SK-N-SH (cell line): ENCODE measurements at regions not wholly inside any gene's neighbourhood (a gene's known extent, or its start where the extent isn't known, plus 50 kb on each side); places are given as distances from the start of the nearest gene placed in this dataset.

ENCODE experiments used
- CTCF ChIA-PET: fragments of 300-600, 350-600 bp; formaldehyde crosslinking; extraction: SDS; loops from one replicate; lab custom pipeline; 2021; lab: Yijun Ruan, JAX
- POLR2A ChIA-PET: fragments of 350-600 bp; sonication (Branson Sonifier 250); formaldehyde crosslinking; extraction: SDS; loops from one replicate; lab custom pipeline; 2020; ENCODE audit warnings: antibody characterized with exemption, inconsistent platforms; lab: Yijun Ruan, JAX
- DNase-seq: peaks from one replicate; pipeline ENCODE4 v3.0.0; 2012
- H2AFZ ChIP-seq: fragments of 200-600 bp; sonication (generic); 2 replicates; pipeline ENCODE4 v1.8.1; 2016; ENCODE audit warnings: antibody characterized with exemption, mild to moderate bottlenecking, low read depth
- H3F3A ChIP-seq: fragments of 200-600 bp; sonication (generic); replicated peaks from 2 replicates; pipeline ENCODE3; 2016; ENCODE audit warnings: antibody characterized with exemption, mild to moderate bottlenecking; ENCODE audit not compliant: insufficient read depth
- H3K27ac ChIP-seq, 2 experiments: fragments of 200-500 bp in 1 of 2; fragments of 200-600 bp in 1 of 2; sonication (Bioruptor generic) in 1 of 2; sonication (generic), shearing (Covaris generic) in 1 of 2; 2 replicates each; pipeline versions ENCODE4 v1.5.1 to v1.6.1; 2014 to 2016; ENCODE audit warnings: low read depth in 2 of 2, inconsistent platforms in 1 of 2, low read length in 1 of 2, mild to moderate bottlenecking in 1 of 2, mixed read lengths in 1 of 2
- H3K27me3 ChIP-seq: fragments of 200-600 bp; sonication (generic), shearing (Covaris generic); 2 replicates; pipeline ENCODE4 v1.6.1; 2016; ENCODE audit warnings: mixed run types; ENCODE audit not compliant: insufficient read depth
- H3K36me3 ChIP-seq, 2 experiments: fragments of 200-500 bp in 1 of 2; fragments of 200-600 bp in 1 of 2; sonication (Bioruptor generic) in 1 of 2; sonication (generic) in 1 of 2; replicated peaks in 1 of 2; 2 replicates each; pipeline versions ENCODE3 to v1.5.1; 2014 to 2016; ENCODE audit warnings: low read length in 1 of 2, mild to moderate bottlenecking in 1 of 2; ENCODE audit not compliant: insufficient read depth in 2 of 2, control insufficient read depth in 1 of 2
- H3K4me1 ChIP-seq, 2 experiments: fragments of 200-500 bp in 1 of 2; fragments of 200-600 bp in 1 of 2; sonication (Bioruptor generic) in 1 of 2; sonication (generic), shearing (Covaris generic) in 1 of 2; 2 replicates each; pipeline versions ENCODE4 v1.5.1 to v1.6.1; 2014 to 2016; ENCODE audit warnings: low read depth in 1 of 2, low read length in 1 of 2, mixed run types in 1 of 2; ENCODE audit not compliant: insufficient read depth in 2 of 2, control insufficient read depth in 1 of 2
- H3K4me2 ChIP-seq: fragments of 200-600 bp; sonication (generic), shearing (Covaris generic); 2 replicates; pipeline ENCODE4 v1.6.1; 2017; ENCODE audit warnings: mixed run types
- H3K4me3 ChIP-seq, 2 experiments: fragments of 200-500 bp in 1 of 2; fragments of 200-600 bp in 1 of 2; sonication (Bioruptor generic) in 1 of 2; sonication (generic), shearing (Covaris generic) in 1 of 2; 2 replicates each; pipeline versions ENCODE4 v1.5.1 to v1.8.1; 2014 to 2016; ENCODE audit warnings: low read depth in 2 of 2, inconsistent platforms in 1 of 2, low read length in 1 of 2, mild to moderate bottlenecking in 1 of 2, mixed read lengths in 1 of 2, moderate library complexity in 1 of 2
- H3K79me2 ChIP-seq: fragments of 200-600 bp; sonication (generic); 2 replicates; pipeline ENCODE4 v1.8.1; 2017; ENCODE audit warnings: mild to moderate bottlenecking; ENCODE audit not compliant: insufficient read depth
- H3K9ac ChIP-seq: fragments of 200-600 bp; sonication (generic); 2 replicates; pipeline ENCODE4 v1.6.1; 2017; ENCODE audit warnings: mixed run types
- H3K9me2 ChIP-seq: fragments of 200-600 bp; sonication (generic); 2 replicates; pipeline ENCODE4 v1.6.1; 2017; ENCODE audit warnings: mixed run types
- H3K9me3 ChIP-seq: fragments of 200-600 bp; sonication (generic); 2 replicates; pipeline ENCODE4 v1.6.1; 2017; ENCODE audit warnings: mixed run types, mild to moderate bottlenecking, moderate library complexity
- H4K20me1 ChIP-seq: fragments of 200-600 bp; sonication (generic); 2 replicates; pipeline ENCODE4 v1.6.1; 2017; ENCODE audit warnings: mild to moderate bottlenecking, mixed run types; ENCODE audit not compliant: insufficient read depth
- CHD2 ChIP-seq: fragments of 150-350 bp; IDR thresholded peaks from 2 replicates; pipeline ENCODE4 v1.6.1; 2018; ENCODE audit warnings: low read length; ENCODE audit not compliant: partially characterized antibody
- ELF1 ChIP-seq: IDR thresholded peaks from 2 replicates; pipeline ENCODE4 v1.4.0; 2012
- EP300 ChIP-seq, 2 experiments: IDR thresholded peaks; 2 replicates each; pipeline versions ENCODE4 v1.4.0 to v1.6.1; 2012; ENCODE audit warnings: borderline replicate concordance in 1 of 2, low read depth in 1 of 2, low read length in 1 of 2
- EZH2phosphoT487 ChIP-seq: fragments of 200-600 bp; sonication (generic); IDR thresholded peaks from 2 replicates; pipeline ENCODE4 v1.6.1; 2017; ENCODE audit warnings: low read depth, mixed run types, mild to moderate bottlenecking, antibody characterized with exemption, moderate library complexity, borderline replicate concordance
- FOSL2 ChIP-seq: IDR thresholded peaks from 2 replicates; pipeline ENCODE4 v1.4.0; 2012; ENCODE audit warnings: low read depth, mild to moderate bottlenecking, moderate library complexity, borderline replicate concordance
- JUND ChIP-seq: IDR thresholded peaks from 2 replicates; pipeline ENCODE4 v1.4.0; 2012
- MAX ChIP-seq: IDR thresholded peaks from 2 replicates; pipeline ENCODE4 v1.4.0; 2012; ENCODE audit warnings: low read depth
- NFIC ChIP-seq: IDR thresholded peaks from 2 replicates; pipeline ENCODE4 v1.4.0; 2012; ENCODE audit warnings: borderline replicate concordance
- PBX3 ChIP-seq: IDR thresholded peaks from 2 replicates; pipeline ENCODE4; 2012
- POLR2AphosphoS5 ChIP-seq: IDR thresholded peaks from 2 replicates; pipeline ENCODE4 v1.6.1; 2012; ENCODE audit warnings: low read depth, low read length
- RAD21 ChIP-seq: IDR thresholded peaks from 2 replicates; pipeline ENCODE4 v1.6.1; 2012; ENCODE audit warnings: mild to moderate bottlenecking, low read length
- RCOR1 ChIP-seq: fragments of 150-350 bp; IDR thresholded peaks from 2 replicates; pipeline ENCODE4 v1.6.1; 2017; ENCODE audit warnings: antibody characterized with exemption, low read length
- REST ChIP-seq: IDR thresholded peaks from 2 replicates; pipeline ENCODE4 v1.6.1; 2012; ENCODE audit warnings: mild to moderate bottlenecking, low read depth, low read length, moderate library complexity
- RXRA ChIP-seq: IDR thresholded peaks from 2 replicates; pipeline ENCODE4 v1.4.0; 2012; ENCODE audit warnings: low read depth, mild to moderate bottlenecking, borderline replicate concordance
- SIN3A ChIP-seq: IDR thresholded peaks from 2 replicates; pipeline ENCODE4 v1.6.1; 2012; ENCODE audit warnings: low read depth, mild to moderate bottlenecking, low read length, moderate library complexity, borderline replicate concordance
- SMC3 ChIP-seq: IDR thresholded peaks from 2 replicates; pipeline ENCODE4 v1.6.1; 2012; ENCODE audit warnings: low read depth, low read length, improper control_type of control experiment
- TAF1 ChIP-seq: IDR thresholded peaks from 2 replicates; pipeline ENCODE4 v1.6.1; 2012; ENCODE audit warnings: low read depth, mild to moderate bottlenecking, low read length, moderate library complexity, borderline replicate concordance
- TEAD4 ChIP-seq: IDR thresholded peaks from 2 replicates; pipeline ENCODE4 v1.4.0; 2012; ENCODE audit warnings: mild to moderate bottlenecking, borderline replicate concordance; ENCODE audit not compliant: insufficient read depth
- USF1 ChIP-seq: IDR thresholded peaks from 2 replicates; pipeline ENCODE4 v1.4.0; 2012; ENCODE audit warnings: low read depth, borderline replicate concordance
- USF2 ChIP-seq: fragments of 150-350 bp; IDR thresholded peaks from 2 replicates; pipeline ENCODE4 v1.6.1; 2017; ENCODE audit warnings: antibody characterized with exemption, low read length, low read depth, borderline replicate concordance
- ZBTB33 ChIP-seq: IDR thresholded peaks from 2 replicates; pipeline ENCODE4 v1.4.0; 2012; ENCODE audit warnings: low read depth, borderline replicate concordance
- WGBS: methylation state at CpG from one replicate; pipeline ENCODE4 v1.1.6; 2017; ENCODE audit warnings: low lambda C conversion rate; 5-methylcytosine and 5-hydroxymethylcytosine counted together

- no peak overlapping the region for H3K4me2 ChIP-seq
- H3K9ac ChIP-seq = no peak overlapping the region
- no peaks in the 10 kb centered on the region for H3K9me2 ChIP-seq
- no peaks in the 10 kb centered on the region for H3K27me3 ChIP-seq
- H3K4me3 ChIP-seq = no peak overlapping the region
- DNase-seq = no peak
- H2AFZ ChIP-seq = no peak overlapping the region
- no peak for TF ChIP-seq ELF1
- TF ChIP-seq REST = no peak
- TF ChIP-seq PBX3 = peak; percentile 67
- TF ChIP-seq POLR2AphosphoS5 = no peak
- TF ChIP-seq RXRA = no peak
- TF ChIP-seq SIN3A = no peak
- TF ChIP-seq USF2 = no peak
- no peak for TF ChIP-seq TAF1
- TF ChIP-seq RAD21 = no peak
- TF ChIP-seq EZH2phosphoT487 = no peak
- no peak for TF ChIP-seq MAX
- TF ChIP-seq JUND = no peak
- no peak for TF ChIP-seq USF1
- TF ChIP-seq ZBTB33 = no peak
- 0 out of 4 replicates have a peak, but pooled peaks of 1 of the 2 experiments have one; percentile 13 for TF ChIP-seq EP300 (IDR thresholded peaks at IDR 0.05; ENCODE audit: borderline replicate concordance in 1 of 2, low read depth in 1 of 2, low read length in 1 of 2)
- TF ChIP-seq SMC3 = no peak
- TF ChIP-seq CHD2 = no peak
- no peak for TF ChIP-seq FOSL2
- TF ChIP-seq RCOR1 = no peak
- TF ChIP-seq TEAD4 = no peak
- TF ChIP-seq NFIC = 0 out of 2 replicates have a peak, but pooled peaks have one; percentile 7
- no peaks in the 10 kb centered on the region for H3K36me3 ChIP-seq
- H3K4me1 ChIP-seq = peaks cover 40 to 42% of the 10 kb centered on the region in 2 experiments
- H4K20me1 ChIP-seq = no peaks in the 10 kb centered on the region
- H3K9me3 ChIP-seq = no peaks in the 10 kb centered on the region
- peak overlapping the region; percentile 96; a peak in 3 of 4 replicates for H3K27ac ChIP-seq
- peaks cover 55% of the 10 kb centered on the region for H3F3A ChIP-seq
- POLR2A ChIA-PET = no interaction called here
- CTCF ChIA-PET = interaction anchor here (0.8 to 8.9 kb wide), 4 partner anchors 182 to 227 kb away, joined by 3 to 150 read pairs (median 18); no protein-coding TSS in a partner anchor
- no peaks in the 10 kb centered on the region for H3K79me2 ChIP-seq
- 89% methylated on average over 6 of the region's 6 CpGs for WGBS
Measured at GRCh38 chr6:56366141-56366852, 118.9 kb upstream of the COL21A1 start.
